Cerebellar cortex (tissue), 1 donor: ENCODE measurements at regions not wholly inside any gene's neighbourhood (a gene's known extent, or its start where the extent isn't known, plus 50 kb on each side); places are given as distances from the start of the nearest gene placed in this dataset.

Experiments
- DNase-seq: peaks from one replicate; pipeline ENCODE4 v3.0.0-alpha.2; 2015; ENCODE audit warnings: low spot score

- DNase-seq, result no peak
These were observed 244.1 kb upstream of the AKR1E2 start for GRCh38 chr10:4581929-4582328.

- no peak for DNase-seq
These were observed 246.2 kb upstream of the AKR1E2 start for GRCh38 chr10:4579844-4580243.

GRCh38 chr10:4576206-4576605, 249.8 kb upstream of the AKR1E2 start:
- DNase-seq, result no peak

- DNase-seq, result no peak
These were observed 256.9 kb upstream of the AKR1E2 start for GRCh38 chr10:4569151-4569550.

GRCh38 chr10:4568731-4569130, 257.3 kb upstream of the AKR1E2 start:
- no peak for DNase-seq

- no peak for DNase-seq
These were observed 257.9 kb upstream of the AKR1E2 start for GRCh38 chr10:4568086-4568485.

- no peak for DNase-seq
These were observed 258.4 kb upstream of the AKR1E2 start for GRCh38 chr10:4567637-4568036.

GRCh38 chr10:4566011-4566410, 260.0 kb upstream of the AKR1E2 start:
- no peak for DNase-seq

- no peak for DNase-seq
These were observed 264.7 kb upstream of the AKR1E2 start for GRCh38 chr10:4561296-4561695.

GRCh38 chr10:4557469-4557868, 268.5 kb upstream of the AKR1E2 start:
- DNase-seq, result no peak

- DNase-seq, result no peak
These were observed 269.5 kb upstream of the AKR1E2 start for GRCh38 chr10:4556527-4556926.

GRCh38 chr10:4555920-4556319, 270.1 kb upstream of the AKR1E2 start:
- DNase-seq, result no peak

GRCh38 chr10:4549139-4549653, 276.8 kb upstream of the AKR1E2 start:
- DNase-seq, result no peak

GRCh38 chr10:4546931-4547330, 279.1 kb upstream of the AKR1E2 start:
- DNase-seq, result no peak

GRCh38 chr10:4546500-4546899, 279.5 kb upstream of the AKR1E2 start:
- no peak for DNase-seq

- DNase-seq, result no peak
These were observed 280.9 kb upstream of the AKR1E2 start for GRCh38 chr10:4545062-4545461.

GRCh38 chr10:4543938-4544533, 282.0 kb upstream of the AKR1E2 start:
- no peak for DNase-seq

GRCh38 chr10:4541292-4541691, 284.7 kb upstream of the AKR1E2 start:
- no peak for DNase-seq

- no peak for DNase-seq
These were observed 288.0 kb upstream of the AKR1E2 start for GRCh38 chr10:4538016-4538415.

GRCh38 chr10:4535521-4535920, 290.5 kb upstream of the AKR1E2 start:
- no peak for DNase-seq

- no peak for DNase-seq
These were observed 292.4 kb upstream of the AKR1E2 start for GRCh38 chr10:4533621-4534020.

- no peak for DNase-seq
These were observed 293.0 kb upstream of the AKR1E2 start for GRCh38 chr10:4532976-4533375.

GRCh38 chr10:4532467-4532866, 293.5 kb upstream of the AKR1E2 start:
- DNase-seq, result no peak

GRCh38 chr10:4532011-4532410, 294.0 kb upstream of the AKR1E2 start:
- no peak for DNase-seq
